Fibroblast of lung (primary cell): ENCODE measurements at regions not wholly inside any gene's neighbourhood (a gene's known extent, or its start where the extent isn't known, plus 50 kb on each side); places are given as distances from the start of the nearest gene placed in this dataset.
A peak's percentile ranks its signal among the peaks of the same experiment; 100 is the strongest.

Source experiments
- DNase-seq, 2 donors: peaks; one replicate each; pipeline versions ENCODE4 v3.0.0 to v3.0.0-alpha.2; 2010; ENCODE audit warnings: low read depth in 2 of 2
- H2AFZ ChIP-seq: 2 replicates; pipeline ENCODE4 v1.5.1; 2012; ENCODE audit warnings: low read length, control low read depth, inconsistent platforms
- H3K27ac ChIP-seq: 2 replicates; pipeline ENCODE4 v1.5.1; 2011; ENCODE audit warnings: low read length, control low read depth; ENCODE audit not compliant: insufficient read depth
- H3K27me3 ChIP-seq: 2 replicates; pipeline ENCODE4 v1.5.1; 2011; ENCODE audit warnings: mild to moderate bottlenecking, low read length; ENCODE audit not compliant: control insufficient read depth, insufficient read depth
- H3K36me3 ChIP-seq: 2 replicates; pipeline ENCODE4 v1.5.1; 2011; ENCODE audit warnings: low read length; ENCODE audit not compliant: control insufficient read depth, insufficient read depth
- H3K4me1 ChIP-seq: 2 replicates; pipeline ENCODE4 v1.5.1; 2011; ENCODE audit warnings: low read length; ENCODE audit not compliant: control insufficient read depth, insufficient read depth; ENCODE audit errors: extremely low read depth
- H3K4me2 ChIP-seq: 2 replicates; pipeline ENCODE4 v1.5.1; 2011; ENCODE audit warnings: low read length, control low read depth; ENCODE audit not compliant: insufficient read depth; ENCODE audit errors: extremely low read depth
- H3K4me3 ChIP-seq, 4 experiments: fragments of 200-600 bp in 1 of 4; sonication (generic) in 1 of 4; replicated peaks in 1 of 4; 2 replicates each; pipeline ENCODE4 v1.5.1; 2011 to 2016; ENCODE audit warnings: low read length in 4 of 4, low read depth in 3 of 4, mild to moderate bottlenecking in 3 of 4, control low read depth in 2 of 4, inconsistent platforms in 1 of 4, mixed read lengths in 1 of 4; ENCODE audit not compliant: insufficient read depth in 1 of 4; ENCODE audit errors: control extremely low read depth in 1 of 4
- H3K79me2 ChIP-seq: 2 replicates; pipeline ENCODE4 v1.5.1; 2012; ENCODE audit warnings: mild to moderate bottlenecking, low read length, inconsistent platforms; ENCODE audit not compliant: control insufficient read depth, insufficient read depth
- H3K9ac ChIP-seq: 2 replicates; pipeline ENCODE4 v1.5.1; 2011; ENCODE audit warnings: mild to moderate bottlenecking, low read length, control low read depth; ENCODE audit not compliant: insufficient read depth
- H3K9me3 ChIP-seq: 2 replicates; pipeline ENCODE4 v1.5.1; 2012; ENCODE audit warnings: low read depth, low read length; ENCODE audit not compliant: control insufficient read depth, insufficient read depth
- H4K20me1 ChIP-seq: 2 replicates; pipeline ENCODE4 v1.5.1; 2011; ENCODE audit warnings: low read length; ENCODE audit not compliant: control insufficient read depth, insufficient read depth; ENCODE audit errors: extremely low read depth
- CTCF ChIP-seq, 2 donors: IDR thresholded peaks in 1 of 2; conservative IDR thresholded peaks in 1 of 2; 1 replicate in 1 of 2; 2 replicates in 1 of 2; pipeline ENCODE4 v1.5.1; 2011 to 2012; ENCODE audit warnings: low read length in 2 of 2, control low read depth in 1 of 2, inconsistent platforms in 1 of 2, low read depth in 1 of 2, mild to moderate bottlenecking in 1 of 2
- EZH2 ChIP-seq: IDR thresholded peaks from 2 replicates; pipeline ENCODE4 v1.5.1; 2012; ENCODE audit warnings: low read length, control low read depth, mild to moderate bottlenecking; ENCODE audit errors: missing control alignments

GRCh38 chr18:34600158-34600557 lies 109.9 kb upstream of the DTNA start:
- Histone ChIP-seq H3K27ac (no peak overlapping the region), H3K79me2 (no peaks in the 10 kb centered on the region), H3K36me3 (no peaks in the 10 kb centered on the region), H3K27me3 (no peaks in the 10 kb centered on the region), H3K9me3 (no peaks in the 10 kb centered on the region), H3K9ac (no peak overlapping the region), H3K4me3 (no peak overlapping the region), H4K20me1 (no peaks in the 10 kb centered on the region), H2AFZ (no peak overlapping the region), H3K4me1 (peaks cover 11% of the 10 kb centered on the region), H3K4me2 (no peak overlapping the region)
- TF ChIP-seq CTCF (conservative IDR thresholded peaks at IDR 0.05 in 1 of 2, IDR thresholded peaks at IDR 0.05 in 1 of 2; ENCODE audit: low read depth in 1 of 2, low read length in 2 of 2) (no peak), EZH2 (no peak)
- DNase-seq: peak; percentile 40 to 70

GRCh38 chr18:34600874-34601656 lies 109.0 kb upstream of the DTNA start:
- peaks cover 11% of the 10 kb centered on the region for H3K4me1 ChIP-seq

GRCh38 chr18:34604591-34604990 lies 105.5 kb upstream of the DTNA start:
- peaks cover 6% of the 10 kb centered on the region for H3K4me1 ChIP-seq
- no peaks in the 10 kb centered on the region for H3K27me3 ChIP-seq
- no peak overlapping the region for H2AFZ ChIP-seq
- no peak overlapping the region for H3K27ac ChIP-seq
- no peak for DNase-seq
- no peaks in the 10 kb centered on the region for H3K79me2 ChIP-seq
- H3K9ac ChIP-seq: no peak overlapping the region
- no peaks in the 10 kb centered on the region for H3K9me3 ChIP-seq
- no peak overlapping the region for H3K4me2 ChIP-seq
- TF ChIP-seq CTCF (conservative IDR thresholded peaks at IDR 0.05 in 1 of 2, IDR thresholded peaks at IDR 0.05 in 1 of 2; ENCODE audit: low read depth in 1 of 2, low read length in 2 of 2) (no peak), EZH2 (no peak)
- no peaks in the 10 kb centered on the region for H4K20me1 ChIP-seq
- H3K36me3 ChIP-seq: no peaks in the 10 kb centered on the region
- no peak overlapping the region for H3K4me3 ChIP-seq

More at GRCh38 chr18:34600874-34601656, 109.0 kb upstream of the DTNA start:
- Histone ChIP-seq H3K9ac (no peak overlapping the region), H3K27ac (no peak overlapping the region), H3K4me2 (no peak overlapping the region), H3K4me3 (no peak overlapping the region), H3K27me3 (no peaks in the 10 kb centered on the region), H3K9me3 (no peaks in the 10 kb centered on the region), H4K20me1 (no peaks in the 10 kb centered on the region), H2AFZ (no peak overlapping the region), H3K36me3 (no peaks in the 10 kb centered on the region), H3K79me2 (no peaks in the 10 kb centered on the region)
- no peak for DNase-seq
- TF ChIP-seq CTCF (conservative IDR thresholded peaks at IDR 0.05 in 1 of 2, IDR thresholded peaks at IDR 0.05 in 1 of 2; ENCODE audit: low read depth in 1 of 2, low read length in 2 of 2): no peak
- TF ChIP-seq EZH2: no peak
